ENCODE measurements at regions not wholly inside any gene's neighbourhood (a gene's known extent, or its start where the extent isn't known, plus 50 kb on each side); places are given as distances from the start of the nearest gene placed in this dataset.

DNA sequence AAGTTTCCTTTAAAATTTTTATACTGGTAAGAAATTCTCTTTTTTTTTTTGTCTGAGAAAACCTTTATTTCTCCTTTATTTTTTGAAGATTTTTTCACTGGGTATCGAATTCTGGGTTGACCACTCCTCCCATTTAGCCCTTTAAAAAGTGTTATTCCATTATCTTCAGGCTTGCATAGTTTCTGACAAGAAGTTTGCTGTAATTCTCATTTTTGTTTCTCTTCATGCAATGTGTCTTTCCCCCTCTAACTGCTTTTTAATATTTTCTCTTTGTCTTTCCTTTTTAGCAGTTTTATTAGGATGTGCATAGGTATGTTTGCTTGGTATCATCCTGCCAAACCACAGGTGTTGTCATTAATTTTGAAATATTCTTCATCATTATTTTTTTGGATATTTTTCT is 67.7 kb upstream of the GOT2 start:
- TF ChIP-seq, protein P1, sequence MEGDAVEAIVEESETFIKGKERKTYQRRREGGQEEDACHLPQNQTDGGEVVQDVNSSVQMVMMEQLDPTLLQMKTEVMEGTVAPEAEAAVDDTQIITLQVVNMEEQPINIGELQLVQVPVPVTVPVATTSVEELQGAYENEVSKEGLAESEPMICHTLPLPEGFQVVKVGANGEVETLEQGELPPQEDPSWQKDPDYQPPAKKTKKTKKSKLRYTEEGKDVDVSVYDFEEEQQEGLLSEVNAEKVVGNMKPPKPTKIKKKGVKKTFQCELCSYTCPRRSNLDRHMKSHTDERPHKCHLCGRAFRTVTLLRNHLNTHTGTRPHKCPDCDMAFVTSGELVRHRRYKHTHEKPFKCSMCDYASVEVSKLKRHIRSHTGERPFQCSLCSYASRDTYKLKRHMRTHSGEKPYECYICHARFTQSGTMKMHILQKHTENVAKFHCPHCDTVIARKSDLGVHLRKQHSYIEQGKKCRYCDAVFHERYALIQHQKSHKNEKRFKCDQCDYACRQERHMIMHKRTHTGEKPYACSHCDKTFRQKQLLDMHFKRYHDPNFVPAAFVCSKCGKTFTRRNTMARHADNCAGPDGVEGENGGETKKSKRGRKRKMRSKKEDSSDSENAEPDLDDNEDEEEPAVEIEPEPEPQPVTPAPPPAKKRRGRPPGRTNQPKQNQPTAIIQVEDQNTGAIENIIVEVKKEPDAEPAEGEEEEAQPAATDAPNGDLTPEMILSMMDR (IDR thresholded peaks at IDR 0.05): no peak
- TF ChIP-seq POLR2A (IDR thresholded peaks at IDR 0.05): no peak

All from ovary (tissue), 3 donors.